ENCODE measurements at regions not wholly inside any gene's neighbourhood (a gene's known extent, or its start where the extent isn't known, plus 50 kb on each side); places are given as distances from the start of the nearest gene placed in this dataset.

DNA sequence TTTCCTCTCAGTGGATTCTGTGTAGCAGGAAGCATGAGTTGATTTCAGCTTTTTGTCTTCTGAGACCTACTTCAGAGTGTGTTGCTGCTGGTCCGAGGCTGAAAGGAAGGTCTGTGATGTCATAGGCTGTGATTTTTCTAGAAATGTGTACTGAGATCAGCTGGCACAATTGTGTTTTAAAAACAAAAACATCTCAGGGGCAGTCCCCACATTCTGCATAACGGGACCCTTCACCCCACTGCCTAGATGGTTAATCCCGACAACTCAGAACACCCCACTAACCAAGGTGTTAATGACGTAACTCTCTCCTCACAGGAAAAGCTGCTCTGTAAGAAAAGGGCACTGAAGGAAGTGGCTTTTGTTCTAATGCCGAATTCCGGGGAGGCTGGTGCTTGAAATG is 59.8 kb upstream of the PPP2R5A start:
- TF ChIP-seq, protein P1, sequence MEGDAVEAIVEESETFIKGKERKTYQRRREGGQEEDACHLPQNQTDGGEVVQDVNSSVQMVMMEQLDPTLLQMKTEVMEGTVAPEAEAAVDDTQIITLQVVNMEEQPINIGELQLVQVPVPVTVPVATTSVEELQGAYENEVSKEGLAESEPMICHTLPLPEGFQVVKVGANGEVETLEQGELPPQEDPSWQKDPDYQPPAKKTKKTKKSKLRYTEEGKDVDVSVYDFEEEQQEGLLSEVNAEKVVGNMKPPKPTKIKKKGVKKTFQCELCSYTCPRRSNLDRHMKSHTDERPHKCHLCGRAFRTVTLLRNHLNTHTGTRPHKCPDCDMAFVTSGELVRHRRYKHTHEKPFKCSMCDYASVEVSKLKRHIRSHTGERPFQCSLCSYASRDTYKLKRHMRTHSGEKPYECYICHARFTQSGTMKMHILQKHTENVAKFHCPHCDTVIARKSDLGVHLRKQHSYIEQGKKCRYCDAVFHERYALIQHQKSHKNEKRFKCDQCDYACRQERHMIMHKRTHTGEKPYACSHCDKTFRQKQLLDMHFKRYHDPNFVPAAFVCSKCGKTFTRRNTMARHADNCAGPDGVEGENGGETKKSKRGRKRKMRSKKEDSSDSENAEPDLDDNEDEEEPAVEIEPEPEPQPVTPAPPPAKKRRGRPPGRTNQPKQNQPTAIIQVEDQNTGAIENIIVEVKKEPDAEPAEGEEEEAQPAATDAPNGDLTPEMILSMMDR (conservative IDR thresholded peaks at IDR 0.05; ENCODE audit: low read depth, low read length) = no peak
- TF ChIP-seq EZH2phosphoT487 (IDR thresholded peaks at IDR 0.05; ENCODE audit: borderline replicate concordance, low read length) = no peak
